Brain microvascular endothelial cell (primary cell): ENCODE measurements at regions not wholly inside any gene's neighbourhood (a gene's known extent, or its start where the extent isn't known, plus 50 kb on each side); places are given as distances from the start of the nearest gene placed in this dataset.
A peak's percentile ranks its signal among the peaks of the same experiment; 100 is the strongest.

ENCODE experiments used
- DNase-seq: peaks from one replicate; pipeline ENCODE4 v3.0.0-alpha.2; 2020
- H3K27ac ChIP-seq: fragments of 250-450 bp; sonication (Bioruptor Pico); 2 replicates; pipeline ENCODE4 v1.5.1; 2020; ENCODE audit warnings: mild to moderate bottlenecking, moderate library complexity
- H3K27me3 ChIP-seq: fragments of 250-450 bp; sonication (Bioruptor Pico); replicated peaks from 2 replicates; pipeline ENCODE4 v1.5.1; 2020; ENCODE audit warnings: mild to moderate bottlenecking
- H3K36me3 ChIP-seq: fragments of 250-450 bp; sonication (Bioruptor Pico); replicated peaks from 2 replicates; pipeline ENCODE4 v1.5.1; 2020; ENCODE audit warnings: mild to moderate bottlenecking
- H3K4me3 ChIP-seq: 2 replicates; pipeline ENCODE4 v1.5.1; 2011; ENCODE audit warnings: low read depth, mild to moderate bottlenecking, control low read depth, low read length, moderate library complexity
- in situ Hi-C: cut with HindIII; loops from 2 replicates; pipeline ENCODE4 v1.10.0; 2017; ENCODE audit warnings: low sequenced_read_pairs, low pct_ligation_motif_present
- TF ChIP-seq, protein P1 (sequence below): IDR thresholded peaks from 2 replicates; pipeline ENCODE4 v1.5.1; 2011; ENCODE audit warnings: low read depth, mild to moderate bottlenecking, moderate library complexity, low read length, control low read depth, inconsistent platforms; ENCODE audit errors: missing control alignments

GRCh38 chr13:76795701-76796695, 90.2 kb downstream of the KCTD12 start:
- peak; percentile 65 for DNase-seq
- in situ Hi-C loops, result no loop called here
- H3K36me3 ChIP-seq, result no peaks in the 10 kb centered on the region
- no peak overlapping the region for H3K4me3 ChIP-seq
- TF ChIP-seq, protein P1, sequence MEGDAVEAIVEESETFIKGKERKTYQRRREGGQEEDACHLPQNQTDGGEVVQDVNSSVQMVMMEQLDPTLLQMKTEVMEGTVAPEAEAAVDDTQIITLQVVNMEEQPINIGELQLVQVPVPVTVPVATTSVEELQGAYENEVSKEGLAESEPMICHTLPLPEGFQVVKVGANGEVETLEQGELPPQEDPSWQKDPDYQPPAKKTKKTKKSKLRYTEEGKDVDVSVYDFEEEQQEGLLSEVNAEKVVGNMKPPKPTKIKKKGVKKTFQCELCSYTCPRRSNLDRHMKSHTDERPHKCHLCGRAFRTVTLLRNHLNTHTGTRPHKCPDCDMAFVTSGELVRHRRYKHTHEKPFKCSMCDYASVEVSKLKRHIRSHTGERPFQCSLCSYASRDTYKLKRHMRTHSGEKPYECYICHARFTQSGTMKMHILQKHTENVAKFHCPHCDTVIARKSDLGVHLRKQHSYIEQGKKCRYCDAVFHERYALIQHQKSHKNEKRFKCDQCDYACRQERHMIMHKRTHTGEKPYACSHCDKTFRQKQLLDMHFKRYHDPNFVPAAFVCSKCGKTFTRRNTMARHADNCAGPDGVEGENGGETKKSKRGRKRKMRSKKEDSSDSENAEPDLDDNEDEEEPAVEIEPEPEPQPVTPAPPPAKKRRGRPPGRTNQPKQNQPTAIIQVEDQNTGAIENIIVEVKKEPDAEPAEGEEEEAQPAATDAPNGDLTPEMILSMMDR, result no peak
- peak overlapping the region; percentile 8 for H3K27ac ChIP-seq
- no peaks in the 10 kb centered on the region for H3K27me3 ChIP-seq

- DNase-seq, result peak; percentile 86
- in situ Hi-C loops, result no loop called here
- Histone ChIP-seq H3K36me3 (no peaks in the 10 kb centered on the region), H3K4me3 (no peak overlapping the region), H3K27me3 (no peaks in the 10 kb centered on the region), H3K27ac (peak overlapping the region; percentile 55)
- TF ChIP-seq, protein P1, result peak; percentile 23
These were observed 93.4 kb downstream of the KCTD12 start for GRCh38 chr13:76792731-76793347.

GRCh38 chr13:76790980-76791819, 95.0 kb downstream of the KCTD12 start:
- H3K36me3 ChIP-seq, result no peaks in the 10 kb centered on the region
- in situ Hi-C loops, result no loop called here
- DNase-seq, result no peak
- H3K27ac ChIP-seq, result no peak overlapping the region
- no peaks in the 10 kb centered on the region for H3K27me3 ChIP-seq
- TF ChIP-seq, protein P1, result no peak
- H3K4me3 ChIP-seq, result no peak overlapping the region

- Histone ChIP-seq H3K27ac (no peak overlapping the region), H3K4me3 (no peak overlapping the region), H3K27me3 (no peaks in the 10 kb centered on the region), H3K36me3 (no peaks in the 10 kb centered on the region)
- TF ChIP-seq, protein P1, result no peak
- in situ Hi-C loops, result no loop called here
- DNase-seq, result no peak
These were observed 95.7 kb downstream of the KCTD12 start for GRCh38 chr13:76790526-76790925.

DNA sequence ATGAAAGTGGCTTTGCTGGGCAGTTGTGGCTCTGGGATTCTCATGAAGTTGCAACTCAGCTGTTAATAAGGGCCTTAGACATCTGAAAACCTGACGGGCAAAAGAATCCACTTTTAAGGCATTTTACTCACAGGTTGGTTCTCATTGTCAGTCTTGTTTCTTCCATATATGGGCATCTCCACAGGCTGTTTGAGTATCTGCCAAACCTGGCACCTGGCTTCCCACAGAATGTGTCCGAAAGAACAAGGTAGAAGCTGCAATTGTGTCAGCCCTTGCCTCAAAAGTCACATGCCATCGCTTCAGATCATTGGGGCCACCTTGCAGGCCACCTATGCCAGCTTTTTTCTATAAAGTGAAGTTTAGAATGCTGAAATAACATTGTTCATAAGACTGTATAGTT, 102.4 kb downstream of the KCTD12 start:
- H3K4me3 ChIP-seq, result no peak overlapping the region
- in situ Hi-C loops, result no loop called here
- no peaks in the 10 kb centered on the region for H3K27me3 ChIP-seq
- TF ChIP-seq, protein P1, result no peak
- no peaks in the 10 kb centered on the region for H3K36me3 ChIP-seq
- no peak overlapping the region for H3K27ac ChIP-seq
- DNase-seq, result no peak
